ENCODE measurements at regions not wholly inside any gene's neighbourhood (a gene's known extent, or its start where the extent isn't known, plus 50 kb on each side); places are given as distances from the start of the nearest gene placed in this dataset.

DNA sequence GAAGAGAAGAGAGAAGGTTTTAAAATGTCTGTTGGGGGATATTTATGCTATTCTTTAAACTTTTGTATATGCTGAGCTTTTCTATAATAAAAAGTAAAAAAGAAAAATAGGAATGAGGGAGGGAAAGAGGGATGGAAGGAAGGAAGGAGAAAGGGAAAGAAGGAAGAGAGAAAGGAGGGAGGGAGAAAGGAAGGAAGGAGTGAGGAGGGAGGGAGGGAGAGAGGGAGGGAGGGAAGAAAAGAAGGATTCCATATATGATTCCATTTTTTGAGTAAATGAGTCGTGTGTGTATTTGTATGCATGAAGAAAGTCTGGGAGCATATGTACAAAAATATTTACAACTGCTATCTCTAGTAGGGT is 120.9 kb upstream of the ZBTB40 start:
- TF ChIP-seq, protein P1, sequence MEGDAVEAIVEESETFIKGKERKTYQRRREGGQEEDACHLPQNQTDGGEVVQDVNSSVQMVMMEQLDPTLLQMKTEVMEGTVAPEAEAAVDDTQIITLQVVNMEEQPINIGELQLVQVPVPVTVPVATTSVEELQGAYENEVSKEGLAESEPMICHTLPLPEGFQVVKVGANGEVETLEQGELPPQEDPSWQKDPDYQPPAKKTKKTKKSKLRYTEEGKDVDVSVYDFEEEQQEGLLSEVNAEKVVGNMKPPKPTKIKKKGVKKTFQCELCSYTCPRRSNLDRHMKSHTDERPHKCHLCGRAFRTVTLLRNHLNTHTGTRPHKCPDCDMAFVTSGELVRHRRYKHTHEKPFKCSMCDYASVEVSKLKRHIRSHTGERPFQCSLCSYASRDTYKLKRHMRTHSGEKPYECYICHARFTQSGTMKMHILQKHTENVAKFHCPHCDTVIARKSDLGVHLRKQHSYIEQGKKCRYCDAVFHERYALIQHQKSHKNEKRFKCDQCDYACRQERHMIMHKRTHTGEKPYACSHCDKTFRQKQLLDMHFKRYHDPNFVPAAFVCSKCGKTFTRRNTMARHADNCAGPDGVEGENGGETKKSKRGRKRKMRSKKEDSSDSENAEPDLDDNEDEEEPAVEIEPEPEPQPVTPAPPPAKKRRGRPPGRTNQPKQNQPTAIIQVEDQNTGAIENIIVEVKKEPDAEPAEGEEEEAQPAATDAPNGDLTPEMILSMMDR (IDR thresholded peaks at IDR 0.05; ENCODE audit: low read length): no peak
- no peak for TF ChIP-seq EZH2 (IDR thresholded peaks at IDR 0.05; ENCODE audit: borderline replicate concordance, low read length)

All from OCI-LY1 (cell line).